Stimulated activated CD8-positive, alpha-beta memory T cell treated with anti-CD3 and anti-CD28 coated beads, Interleukin-15, amount 100 ng/mL, for 4 hours (primary cell): ENCODE measurements at regions not wholly inside any gene's neighbourhood (a gene's known extent, or its start where the extent isn't known, plus 50 kb on each side); places are given as distances from the start of the nearest gene placed in this dataset.

Source experiments
- DNase-seq, 2 donors: peaks; one replicate each; pipeline ENCODE4 v3.0.0-alpha.2; 2020; ENCODE audit warnings: low read depth in 2 of 2

DNA sequence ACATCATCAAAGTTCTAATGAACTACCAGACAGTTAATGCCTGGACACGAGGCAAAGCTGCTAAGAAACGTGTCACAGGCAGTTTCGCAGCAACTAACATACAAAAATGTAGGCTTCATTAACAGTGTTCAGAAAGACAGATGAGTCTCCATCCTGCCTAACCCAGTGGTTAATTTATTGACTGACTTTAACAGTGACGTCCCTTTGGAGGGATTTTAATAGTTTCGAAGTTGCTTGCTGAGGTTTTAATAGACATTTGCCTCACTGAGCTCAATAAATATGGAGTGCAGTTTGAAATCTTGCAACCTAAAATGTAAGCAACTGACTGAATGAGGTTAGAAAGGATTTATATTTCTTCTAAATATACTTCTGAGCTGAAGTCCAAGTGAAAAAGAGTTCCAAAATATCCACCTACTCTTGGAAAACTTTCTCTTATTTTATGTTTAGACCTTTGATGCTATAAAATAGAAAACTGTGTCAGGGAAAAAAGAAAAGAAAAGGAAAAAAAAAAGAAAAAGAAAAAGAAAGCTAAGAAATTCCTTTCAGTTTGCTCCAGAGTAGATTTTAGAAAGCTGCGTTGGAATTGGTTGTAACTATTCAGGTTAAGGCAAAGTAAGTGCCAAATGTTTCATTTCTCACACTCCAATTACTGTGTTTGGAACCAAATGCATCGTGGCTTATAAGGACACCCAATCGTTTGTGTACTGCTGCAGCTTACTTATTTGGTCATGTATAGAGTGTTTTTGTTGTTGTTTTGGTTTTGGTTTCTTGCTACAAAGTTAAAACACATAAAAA lies 2016.6 kb downstream of the MAT2B start:
- DNase-seq: no peak

DNA sequence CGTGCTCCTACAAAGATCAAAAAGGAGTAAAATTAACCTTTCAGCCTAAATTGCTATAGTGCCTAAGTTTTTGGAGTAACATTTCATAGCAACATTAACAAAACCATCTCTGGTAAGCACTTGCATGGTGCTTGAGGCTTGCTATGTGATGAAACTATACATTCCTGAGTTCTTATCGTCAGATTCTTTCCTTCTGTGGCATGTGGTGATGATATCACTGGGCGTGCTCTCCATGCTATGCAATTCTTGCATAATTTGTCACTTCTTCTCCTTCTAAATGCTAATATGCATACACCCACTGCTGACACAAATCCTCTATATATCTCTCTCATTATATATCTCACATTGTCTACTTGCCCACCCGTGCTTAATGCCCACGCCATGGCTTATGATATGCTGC lies 2019.9 kb downstream of the MAT2B start:
- DNase-seq: no peak

DNA sequence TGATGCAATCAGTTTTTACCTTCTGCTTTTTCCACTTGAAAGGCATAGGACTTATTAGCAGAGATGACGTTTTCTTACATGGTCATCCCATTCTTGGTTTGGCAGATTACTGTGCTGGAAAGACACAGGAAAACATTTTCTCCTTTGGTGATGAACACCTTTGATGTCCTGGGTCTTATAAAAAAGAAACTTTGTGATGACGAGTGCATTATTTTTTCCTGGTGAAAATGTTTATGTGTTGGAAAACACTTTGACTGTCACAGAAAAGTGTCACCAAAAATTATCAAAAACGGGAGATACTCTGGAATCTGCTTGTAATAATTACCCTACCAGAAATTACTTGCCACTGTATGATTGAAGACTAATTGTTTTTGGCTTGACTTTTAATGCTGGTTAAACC lies 2020.9 kb downstream of the MAT2B start:
- no peak for DNase-seq

DNA sequence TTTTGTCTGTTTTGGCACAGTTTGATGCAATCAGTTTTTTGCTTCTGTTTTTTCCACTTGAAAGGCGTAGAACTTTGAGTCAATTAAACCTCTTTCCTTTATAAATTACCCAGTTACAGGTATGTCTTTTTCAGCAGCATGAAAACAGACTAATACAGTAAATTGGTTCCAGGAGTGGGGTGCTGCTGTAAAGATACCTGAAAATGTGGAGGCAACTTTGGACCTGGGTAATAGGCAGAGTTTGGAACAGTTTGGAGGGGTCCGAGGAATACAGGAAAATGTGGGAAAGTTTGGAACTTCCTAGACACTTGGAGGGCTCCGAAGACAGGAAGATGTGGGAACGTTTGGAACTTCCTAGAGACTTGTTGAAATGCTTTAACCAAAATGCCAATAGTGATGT lies 2022.2 kb downstream of the MAT2B start:
- no peak for DNase-seq

DNA sequence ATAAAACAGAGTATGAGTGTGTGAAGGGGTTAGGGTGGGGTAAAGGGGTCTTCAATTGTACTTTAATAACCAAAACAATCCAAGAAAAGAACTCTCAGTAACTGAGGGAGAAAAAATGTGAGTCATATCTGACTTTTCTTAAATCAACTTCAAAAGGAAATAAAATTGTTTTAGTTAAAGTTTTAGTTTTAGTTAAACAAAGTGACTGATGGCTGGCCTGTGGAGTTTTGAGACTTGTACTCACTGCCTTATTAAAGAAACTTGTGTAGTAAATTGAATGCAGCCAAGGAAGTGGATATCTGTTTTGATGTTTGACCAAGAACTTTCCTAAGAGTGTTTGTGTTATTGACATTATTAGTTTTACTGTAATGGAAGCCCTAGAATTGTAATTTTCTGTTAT lies 2032.6 kb downstream of the MAT2B start:
- DNase-seq: no peak

DNA sequence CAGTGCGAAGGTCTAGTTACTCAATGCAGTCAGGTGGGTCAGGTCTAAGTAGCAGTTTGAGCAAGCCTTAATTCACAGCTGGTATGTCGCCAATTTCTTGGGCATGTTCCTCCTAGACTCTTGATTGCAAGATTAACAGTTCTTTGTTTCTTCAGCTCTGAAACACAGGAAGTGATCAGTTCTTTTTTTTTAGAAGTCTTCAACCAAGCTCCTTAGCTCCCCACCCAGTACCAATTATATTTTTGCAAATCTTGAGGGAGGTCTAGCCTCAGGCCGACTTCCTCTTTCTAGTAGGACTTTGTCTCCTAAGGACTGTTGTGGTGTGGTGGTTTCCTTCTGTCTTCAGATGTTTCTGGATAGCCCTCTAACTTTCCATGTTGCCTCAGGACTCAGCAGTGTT lies 2054.2 kb downstream of the MAT2B start:
- no peak for DNase-seq

DNA sequence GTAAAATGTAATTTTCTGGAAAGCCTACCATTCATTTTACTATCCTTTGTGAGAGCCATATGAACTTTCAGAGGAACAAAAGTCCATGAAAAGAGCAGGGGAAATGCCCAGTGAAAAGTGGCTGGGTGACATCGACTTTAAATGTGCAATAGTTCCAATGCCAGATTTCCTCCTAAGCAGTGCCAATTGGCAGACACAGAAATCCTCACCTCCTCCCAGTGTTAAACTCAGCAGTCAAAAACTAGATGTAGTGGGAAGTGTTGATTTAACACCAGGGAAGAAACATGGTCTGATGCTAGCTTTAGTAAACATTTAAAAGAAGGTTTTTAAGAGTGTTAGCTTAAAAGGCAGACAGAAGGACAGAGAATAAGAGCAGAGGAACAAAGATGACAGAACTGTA lies 2055.2 kb downstream of the MAT2B start:
- DNase-seq: no peak

DNA sequence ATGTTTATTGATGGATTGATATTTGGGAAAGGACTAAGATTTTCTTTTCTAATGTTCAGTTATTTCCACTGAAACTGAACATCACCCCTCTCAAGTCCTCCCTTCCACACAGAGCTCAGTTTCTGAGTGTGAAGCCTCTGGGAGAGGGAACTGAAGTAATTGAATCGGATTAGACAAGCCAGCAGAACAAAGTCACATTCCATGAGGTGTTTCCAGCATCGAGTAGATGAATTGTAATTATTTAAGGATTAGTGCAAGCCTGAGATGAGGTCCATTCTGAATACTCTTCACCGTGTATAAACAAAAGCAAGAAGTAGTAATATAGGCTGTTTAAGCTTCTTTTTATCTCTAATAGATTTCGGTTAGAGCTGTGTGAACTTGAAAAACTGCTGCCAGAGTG lies 2060.5 kb downstream of the MAT2B start:
- no peak for DNase-seq

DNA sequence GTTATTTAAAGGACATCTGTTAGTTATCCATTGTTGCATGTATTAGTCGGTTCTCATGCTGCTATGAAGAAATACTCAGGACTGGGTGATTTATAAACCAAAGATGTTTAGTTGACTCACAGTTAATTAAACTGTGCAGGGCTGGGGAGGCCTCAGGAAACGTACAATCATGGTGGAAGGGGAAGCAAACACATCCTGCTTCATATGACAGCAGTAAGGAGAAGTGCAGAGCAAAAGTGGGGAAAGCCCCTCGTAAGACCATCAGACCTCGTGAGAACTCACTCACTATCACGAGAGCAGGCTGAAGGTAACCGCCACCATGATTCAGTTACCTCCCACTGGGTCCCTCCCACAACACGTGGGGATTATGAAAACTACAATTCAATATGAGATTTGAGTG lies 2064.1 kb downstream of the MAT2B start:
- no peak for DNase-seq

DNA sequence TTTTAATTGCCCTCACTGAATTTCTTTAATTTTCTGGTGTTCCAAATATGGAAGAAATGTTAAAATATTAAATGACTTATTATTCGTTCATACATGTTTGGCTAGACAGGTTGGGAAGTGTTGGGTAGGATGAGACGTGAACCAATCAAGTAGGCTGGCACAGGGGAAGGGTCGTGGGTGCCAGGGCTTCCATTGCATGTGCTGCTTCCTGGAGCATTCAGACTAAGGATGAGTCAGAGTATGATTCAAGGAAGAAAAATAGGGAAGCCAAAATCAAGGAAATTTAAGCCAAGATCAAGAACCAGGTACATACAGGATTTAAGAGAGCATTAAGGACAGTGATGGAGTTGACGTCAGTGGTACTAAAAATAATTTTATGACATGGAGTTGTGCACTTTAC lies 2068.0 kb downstream of the MAT2B start:
- DNase-seq: no peak

DNA sequence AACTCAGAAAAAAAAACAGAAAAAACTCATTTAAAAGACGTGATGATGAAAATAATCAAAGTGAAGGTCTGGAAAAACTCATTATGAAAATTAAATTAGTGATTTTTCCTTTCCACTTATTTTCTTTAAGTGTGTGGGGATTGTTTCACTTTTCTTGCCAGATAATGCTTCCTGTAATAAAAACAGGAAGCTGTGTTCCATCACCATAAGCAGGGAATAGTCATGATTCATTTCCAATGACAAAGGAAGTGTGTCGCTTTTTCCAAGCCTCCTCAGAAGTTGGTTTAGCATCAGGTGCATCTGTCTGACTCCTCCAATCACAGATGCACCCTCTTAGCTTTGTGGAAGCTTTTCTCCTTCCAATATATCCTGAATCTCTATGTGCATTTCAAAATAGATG lies 2068.7 kb downstream of the MAT2B start:
- DNase-seq: no peak

DNA sequence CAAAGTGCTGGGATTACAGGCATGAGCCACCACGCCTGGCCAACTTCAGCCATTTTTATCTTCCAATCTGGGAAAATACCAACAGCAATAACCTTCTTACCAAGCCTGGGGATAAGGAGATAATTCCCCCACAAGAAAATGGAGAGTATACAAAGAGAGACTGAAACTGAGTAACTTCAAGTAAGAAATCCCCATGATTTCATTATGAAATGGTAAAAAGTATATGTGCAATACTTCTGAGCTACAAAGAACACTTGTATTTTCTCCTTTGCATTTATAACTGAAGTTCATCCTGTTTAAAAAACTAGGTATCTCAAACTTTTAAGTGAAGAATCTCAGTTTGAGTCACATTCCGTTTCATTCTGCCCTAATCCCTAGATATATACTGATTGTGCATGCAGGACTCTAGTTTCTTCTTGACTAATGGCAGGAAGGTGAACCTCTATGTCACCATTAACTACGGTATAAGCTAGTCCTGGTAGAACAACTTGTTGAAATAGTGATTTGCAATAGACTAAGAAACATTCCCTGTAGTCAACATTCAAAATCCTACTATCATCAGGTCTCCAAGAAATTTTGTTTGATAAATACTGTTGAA lies 2071.4 kb downstream of the MAT2B start:
- DNase-seq: no peak

DNA sequence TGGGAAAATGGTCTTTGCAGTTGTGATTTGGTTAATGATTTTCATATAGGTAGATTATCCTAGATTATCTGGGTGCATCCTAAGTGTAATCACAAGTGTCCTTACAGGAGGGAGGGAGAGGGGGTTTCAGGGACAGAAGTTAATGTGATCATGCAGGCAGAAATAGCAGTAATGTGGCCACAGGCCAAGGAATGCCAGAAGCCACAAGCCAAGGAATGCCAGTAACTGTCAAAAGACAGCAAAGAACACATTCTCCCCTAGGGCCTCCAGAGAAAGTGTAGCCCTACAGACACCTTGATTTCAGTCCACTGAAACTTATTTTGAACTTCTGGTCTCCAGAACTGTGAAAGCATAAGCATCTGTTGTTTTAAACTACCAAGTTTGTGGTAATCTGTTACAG lies 2074.5 kb downstream of the MAT2B start:
- DNase-seq: no peak

DNA sequence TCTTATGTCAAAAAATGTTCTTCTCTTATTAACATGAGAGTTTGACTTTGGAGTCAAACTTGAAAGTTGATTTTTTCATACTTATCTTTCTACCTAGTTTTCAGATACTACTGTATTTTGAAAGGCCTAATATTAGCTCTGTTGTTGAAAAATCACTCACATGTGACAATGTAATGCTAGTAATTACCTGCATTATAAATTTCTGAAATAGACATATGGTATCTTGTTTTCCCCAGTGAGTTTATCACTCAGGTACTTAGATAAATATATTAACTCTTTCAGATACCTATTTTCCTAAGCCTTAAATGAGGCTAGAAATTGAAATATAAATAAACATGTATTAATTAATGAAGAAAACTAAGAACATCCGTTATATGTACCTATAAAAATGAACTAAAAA lies 2089.3 kb downstream of the MAT2B start:
- no peak for DNase-seq

DNA sequence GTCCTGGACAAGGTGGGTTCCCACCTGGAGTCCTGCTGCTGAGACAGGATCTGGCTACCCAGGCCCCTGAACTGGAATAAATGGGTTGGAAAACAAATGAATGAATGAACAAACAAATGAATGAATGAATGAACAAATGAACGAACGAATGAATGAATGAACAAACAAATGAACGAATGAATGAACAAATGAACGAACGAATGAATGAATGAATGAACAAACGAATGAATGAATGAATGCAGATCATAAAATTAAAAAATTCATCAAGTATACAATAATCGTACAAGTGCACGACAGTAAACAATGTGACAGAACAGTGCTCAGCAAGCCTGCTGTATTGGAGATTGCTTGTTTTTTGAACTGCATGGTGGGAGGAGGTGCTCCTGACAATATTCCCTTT lies 2097.1 kb downstream of the MAT2B start:
- DNase-seq: no peak

DNA sequence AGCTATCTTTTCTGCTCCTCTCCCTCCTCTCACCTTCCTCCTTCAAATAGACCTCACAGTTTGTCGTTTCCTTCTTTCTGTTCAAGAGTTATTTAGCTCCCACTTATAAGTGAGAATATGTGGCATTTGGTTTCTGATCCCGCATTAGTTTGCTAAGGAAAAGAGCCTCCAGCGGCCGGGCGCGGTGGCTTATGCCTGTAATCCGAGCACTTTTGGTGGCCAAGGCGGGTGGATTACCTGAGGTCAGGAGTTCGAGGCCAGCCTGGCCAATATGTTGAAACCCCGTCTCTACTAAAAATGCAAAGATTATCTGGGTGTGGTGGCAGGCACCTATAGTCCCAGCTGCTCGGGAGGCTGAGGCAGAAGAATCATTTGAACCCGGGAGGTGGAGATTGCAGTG lies 2101.6 kb downstream of the MAT2B start:
- no peak for DNase-seq

DNA sequence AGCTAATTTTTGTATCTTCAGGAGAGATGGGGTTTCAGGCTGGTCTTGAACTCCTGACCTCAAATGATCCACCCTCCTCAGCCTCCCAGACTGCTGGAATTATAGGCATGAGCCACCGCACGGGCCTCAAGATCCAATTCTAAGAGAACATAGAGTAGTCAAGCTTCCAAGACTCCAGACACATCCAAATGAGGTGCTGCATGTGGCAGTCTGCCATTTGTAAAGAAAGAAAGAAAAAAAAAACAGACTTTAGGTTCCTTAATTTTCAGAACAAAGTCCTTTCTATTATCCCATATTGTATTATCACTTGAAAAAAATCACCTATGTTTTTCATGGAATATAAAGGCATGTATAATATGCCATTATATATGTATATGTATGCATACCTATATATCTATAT lies 2104.5 kb downstream of the MAT2B start:
- DNase-seq: no peak

DNA sequence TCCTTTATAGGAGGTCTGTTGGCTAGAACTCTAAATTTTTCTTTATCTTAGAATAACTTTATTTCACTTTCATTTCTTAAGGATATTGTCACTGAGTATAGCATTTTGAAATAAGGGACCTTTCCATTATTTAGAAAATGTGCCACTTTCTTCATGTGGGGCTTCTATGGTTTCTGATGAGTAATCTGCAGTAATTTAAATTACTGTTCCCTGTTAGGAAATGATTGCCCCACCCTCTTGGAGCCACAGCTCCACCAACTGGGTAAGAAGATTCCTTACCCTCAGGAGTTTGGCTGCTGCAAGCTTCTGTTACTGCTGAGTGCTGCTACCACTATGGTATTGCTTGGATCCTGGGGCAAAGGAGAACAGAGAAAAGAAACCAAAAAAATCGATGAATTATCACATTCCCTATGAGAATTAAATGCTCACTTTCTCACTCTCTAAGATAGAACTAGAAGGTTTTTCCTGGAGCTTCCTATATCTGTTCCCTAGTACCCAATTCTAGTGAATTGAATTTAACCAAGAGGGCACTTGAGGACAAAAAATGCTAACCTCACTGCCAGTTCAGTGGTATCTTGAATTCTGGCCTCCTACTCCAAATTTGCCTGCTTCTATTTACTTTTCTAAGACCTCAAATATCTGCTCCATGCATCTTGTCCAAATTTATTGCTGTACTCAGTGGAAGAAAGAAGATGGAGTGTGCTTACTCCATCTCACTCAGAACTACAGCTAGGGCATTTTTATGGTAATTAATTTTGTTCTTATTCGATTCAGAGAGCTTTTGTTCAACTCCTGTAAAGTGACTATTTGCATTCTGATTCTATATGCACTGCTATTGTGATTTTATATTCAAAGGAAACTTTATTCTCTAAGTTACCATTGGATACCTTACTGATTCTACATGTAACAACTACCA lies 2111.3 kb downstream of the MAT2B start:
- DNase-seq: no peak

DNA sequence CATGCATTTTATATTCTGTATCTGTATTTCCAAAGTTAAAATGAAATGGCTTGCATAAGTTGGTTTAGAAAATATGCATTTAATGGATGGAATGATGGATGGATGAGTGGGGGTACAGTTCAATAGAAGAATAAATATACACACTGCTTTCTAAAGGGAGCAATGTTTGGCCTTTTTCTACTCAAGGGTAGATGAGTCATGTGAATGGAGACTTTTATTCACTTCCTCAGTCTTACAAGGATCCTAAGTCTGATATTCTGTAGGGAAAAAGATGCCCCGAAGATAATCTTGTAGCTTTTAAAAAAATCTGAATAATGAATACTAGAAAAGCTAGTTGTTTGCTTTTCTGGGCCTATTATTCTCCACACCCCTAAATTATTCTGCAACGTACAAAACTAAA lies 2112.1 kb downstream of the MAT2B start:
- no peak for DNase-seq

DNA sequence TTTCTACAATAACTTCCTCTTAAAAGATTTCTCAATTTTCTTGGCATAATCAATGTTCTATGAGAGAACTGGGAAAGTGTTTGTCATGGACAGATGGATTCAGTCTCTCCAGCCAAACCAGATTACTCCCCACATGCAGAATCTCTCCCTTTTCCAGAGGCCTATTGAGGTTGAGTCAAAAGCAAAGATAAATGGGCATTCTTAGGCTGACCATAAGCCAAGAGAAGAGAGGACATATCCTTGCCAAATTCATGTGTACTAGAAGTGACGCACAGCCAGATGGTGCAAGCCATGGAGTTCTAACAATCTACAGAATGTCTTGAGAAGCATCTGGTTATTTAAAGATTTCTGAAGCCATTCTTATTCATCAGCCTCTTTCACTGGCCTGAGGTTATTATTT lies 2115.0 kb downstream of the MAT2B start:
- no peak for DNase-seq

DNA sequence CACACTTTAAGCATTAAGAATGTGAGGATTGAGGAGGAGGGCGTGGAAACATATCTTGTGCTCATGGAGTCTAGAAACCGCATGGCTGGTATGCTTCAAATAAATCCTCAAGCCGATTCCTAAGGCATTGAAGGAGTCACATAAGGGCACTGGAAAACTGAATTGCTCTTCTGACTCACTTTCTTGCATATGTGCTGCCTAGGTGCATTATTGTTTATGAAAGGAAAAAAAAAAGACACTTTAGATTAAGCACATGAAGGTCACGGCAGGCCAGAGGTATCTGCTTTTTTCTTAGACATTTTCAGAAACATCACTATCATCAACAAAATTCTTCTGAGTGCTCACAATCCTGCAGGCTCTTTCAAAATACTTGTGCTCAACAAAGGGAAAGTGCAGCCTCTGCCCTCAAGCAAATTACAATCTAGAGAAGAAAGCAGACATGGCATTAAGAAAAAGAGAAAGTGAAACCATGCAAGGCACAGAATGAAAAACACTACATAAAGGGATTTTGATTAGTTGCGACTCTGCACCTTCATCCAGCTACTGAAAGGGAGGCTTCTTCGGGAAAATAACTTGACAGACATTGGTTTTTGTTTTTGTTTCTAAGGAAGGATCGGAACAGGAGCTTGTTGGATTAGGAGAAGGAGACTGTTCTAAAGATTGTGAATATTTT lies 2117.6 kb downstream of the MAT2B start:
- DNase-seq: no peak
